H1 (cell line): ENCODE measurements at regions not wholly inside any gene's neighbourhood (a gene's known extent, or its start where the extent isn't known, plus 50 kb on each side); places are given as distances from the start of the nearest gene placed in this dataset.

Experiments used
- CEBPB ChIP-seq: IDR thresholded peaks from 2 replicates; pipeline ENCODE4 v1.6.1; 2012; ENCODE audit warnings: low read depth, low read length
- POLR2A ChIP-seq, 2 experiments: IDR thresholded peaks; 1 replicate in 1 of 2; 2 replicates in 1 of 2; pipeline ENCODE4 v1.6.1; 2011; ENCODE audit warnings: low read depth in 2 of 2, low read length in 2 of 2, mild to moderate bottlenecking in 2 of 2; ENCODE audit errors: control extremely low read depth in 1 of 2

DNA sequence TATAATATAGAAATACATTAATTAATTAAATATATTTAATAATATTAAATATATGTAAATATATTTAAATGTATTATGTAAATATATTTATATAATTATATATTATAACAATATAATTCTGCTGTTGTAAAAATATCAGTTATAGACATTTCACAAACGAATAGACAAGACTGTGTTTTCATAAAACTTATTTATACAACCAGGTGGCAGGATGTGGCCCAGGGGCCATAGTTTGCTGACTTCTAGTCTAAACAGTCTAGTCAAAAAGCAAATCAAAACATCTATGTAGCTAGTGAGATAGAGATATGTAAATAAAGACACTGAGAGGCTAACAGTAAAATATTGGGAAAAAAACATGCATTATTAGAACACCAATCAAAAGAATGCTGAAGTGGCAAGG is 136.4 kb downstream of the TBXT start:
- TF ChIP-seq POLR2A (IDR thresholded peaks at IDR 0.05; ENCODE audit: control extremely low read depth in 1 of 2, low read depth in 2 of 2, low read length in 2 of 2) = no peak
- TF ChIP-seq CEBPB = no peak
